ENCODE measurements at regions not wholly inside any gene's neighbourhood (a gene's known extent, or its start where the extent isn't known, plus 50 kb on each side); places are given as distances from the start of the nearest gene placed in this dataset.
A peak's percentile ranks its signal among the peaks of the same experiment; 100 is the strongest.

DNA sequence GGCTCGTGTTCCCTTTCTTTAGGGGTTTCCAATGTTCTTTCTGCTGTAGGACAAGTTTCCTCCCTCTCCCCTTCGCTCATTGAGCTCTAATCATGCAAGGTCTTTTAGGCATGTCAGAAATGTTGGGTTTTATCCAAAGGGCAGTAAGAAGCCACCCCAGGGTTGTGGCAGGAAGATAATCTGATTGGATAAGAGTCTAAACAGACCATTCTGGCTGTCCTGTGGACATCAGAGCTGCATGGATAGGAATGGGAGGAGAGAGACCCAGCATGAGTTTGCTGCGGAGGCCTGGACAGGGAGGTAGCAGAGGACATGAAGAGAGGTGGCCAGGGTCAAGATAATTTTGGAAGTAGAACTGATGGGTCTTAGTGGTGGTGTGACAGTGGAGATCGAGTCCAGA, 88.2 kb downstream of the ACKR3 start:
- POLR2A ChIA-PET, result no interaction called here
- DNase-seq (ENCODE audit: unreplicated experiment), result no peak
- CTCF ChIA-PET, result interaction anchor here (0.6 to 0.9 kb wide), 2 partner anchors 144 to 156 kb away, joined by 3 to 4 read pairs; no protein-coding TSS in a partner anchor
- Mint-ChIP-seq H3K36me3 (ENCODE audit: insufficient read depth, unreplicated experiment) (no peaks in the 10 kb centered on the region), H3K27ac (ENCODE audit: low read depth, unreplicated experiment) (no peak overlapping the region), H3K4me1 (ENCODE audit: insufficient read depth, unreplicated experiment) (peaks cover 18% of the 10 kb centered on the region), H3K9me3 (ENCODE audit: unreplicated experiment) (no peaks in the 10 kb centered on the region), H3K4me3 (ENCODE audit: unreplicated experiment) (no peak overlapping the region), H3K27me3 (ENCODE audit: insufficient read depth, unreplicated experiment) (no peaks in the 10 kb centered on the region)
- TF ChIP-seq CTCF (IDR thresholded peaks at IDR 0.05; ENCODE audit: unreplicated experiment), result no peak
- intact Hi-C loops (cut with micrococcal nuclease), result no loop called here
- no TSS peak for BruUV-seq (replicated peaks)

DNA sequence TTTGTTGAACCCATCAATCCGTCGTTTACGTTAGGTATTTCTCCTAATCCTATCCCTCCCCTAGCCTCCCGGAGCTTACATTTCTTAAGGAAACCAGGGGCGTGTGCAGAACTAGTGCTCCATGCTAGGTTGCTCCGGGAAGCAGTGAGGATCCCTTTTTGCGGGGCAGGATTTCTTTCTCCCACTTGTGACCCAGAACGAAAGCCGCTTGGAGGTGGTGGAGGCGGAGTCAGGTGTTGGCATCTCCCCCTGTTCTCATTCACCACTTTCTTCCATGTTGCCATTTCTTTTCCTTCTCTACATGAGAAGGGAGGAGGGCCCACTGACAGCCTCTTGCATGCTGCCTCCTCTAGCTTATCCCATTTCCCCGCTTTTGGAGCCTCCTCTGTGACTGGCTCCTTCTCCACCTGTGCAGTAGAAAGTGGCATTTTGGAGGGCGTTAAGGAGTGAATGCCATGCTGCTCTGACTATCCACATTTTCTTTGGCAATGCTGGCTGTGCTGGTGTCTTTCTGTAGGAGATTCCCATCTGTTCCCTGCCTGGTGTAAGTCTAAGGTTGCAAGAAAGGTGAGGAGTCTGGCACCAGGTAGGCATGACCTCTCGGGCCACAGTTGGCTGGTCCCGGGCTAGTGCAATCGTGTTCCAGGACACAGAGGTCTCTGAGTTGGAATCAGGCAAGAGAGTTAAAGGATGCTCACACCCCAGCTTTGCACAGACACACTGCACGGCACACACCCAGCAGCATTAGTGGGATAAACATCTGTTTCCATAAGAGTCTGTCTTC, 89.5 kb downstream of the ACKR3 start:
- Mint-ChIP-seq H3K36me3 (ENCODE audit: insufficient read depth, unreplicated experiment) (no peaks in the 10 kb centered on the region), H3K4me3 (ENCODE audit: unreplicated experiment) (no peak overlapping the region), H3K9me3 (ENCODE audit: unreplicated experiment) (no peaks in the 10 kb centered on the region), H3K27me3 (ENCODE audit: insufficient read depth, unreplicated experiment) (no peaks in the 10 kb centered on the region), H3K4me1 (ENCODE audit: insufficient read depth, unreplicated experiment) (peaks cover 31% of the 10 kb centered on the region), H3K27ac (ENCODE audit: low read depth, unreplicated experiment) (no peak overlapping the region)
- ChIA-PET POLR2A (interaction anchor here (2.5 kb wide), 1 partner anchor 16 kb away, joined by 8 read pairs; no protein-coding TSS in a partner anchor), CTCF (interaction anchor here (0.9 kb wide), 1 partner anchor 146 kb away, joined by 4 read pairs; no protein-coding TSS in a partner anchor)
- TF ChIP-seq CTCF (IDR thresholded peaks at IDR 0.05; ENCODE audit: unreplicated experiment), result no peak
- DNase-seq (ENCODE audit: unreplicated experiment), result no peak
- no TSS peak for BruUV-seq (replicated peaks)
- intact Hi-C loops (cut with micrococcal nuclease), result no loop called here

GRCh38 chr2:236659758-236660150, 90.1 kb downstream of the ACKR3 start:
- ChIA-PET CTCF (interaction anchor here (1.1 kb wide), 1 partner anchor 22 kb away, joined by 3 read pairs; no protein-coding TSS in a partner anchor), POLR2A (interaction anchor here (2.5 kb wide), 1 partner anchor 17 kb away, joined by 8 read pairs; no protein-coding TSS in a partner anchor)
- Mint-ChIP-seq H3K4me3 (ENCODE audit: unreplicated experiment) (no peak overlapping the region), H3K4me1 (ENCODE audit: insufficient read depth, unreplicated experiment) (peaks cover 33% of the 10 kb centered on the region), H3K27me3 (ENCODE audit: insufficient read depth, unreplicated experiment) (no peaks in the 10 kb centered on the region), H3K9me3 (ENCODE audit: unreplicated experiment) (no peaks in the 10 kb centered on the region), H3K36me3 (ENCODE audit: insufficient read depth, unreplicated experiment) (no peaks in the 10 kb centered on the region), H3K27ac (ENCODE audit: low read depth, unreplicated experiment) (no peak overlapping the region)
- peak; percentile 28 for DNase-seq (ENCODE audit: unreplicated experiment)
- no peak for TF ChIP-seq CTCF (IDR thresholded peaks at IDR 0.05; ENCODE audit: unreplicated experiment)
- BruUV-seq (replicated peaks), result no TSS peak
- intact Hi-C loops (cut with micrococcal nuclease), result no loop called here

- intact Hi-C loops (cut with micrococcal nuclease), result no loop called here
- Mint-ChIP-seq H3K27ac (ENCODE audit: low read depth, unreplicated experiment) (peak overlapping the region; percentile 35), H3K9me3 (ENCODE audit: unreplicated experiment) (peaks cover 2% of the 10 kb centered on the region), H3K4me3 (ENCODE audit: unreplicated experiment) (no peak overlapping the region), H3K4me1 (ENCODE audit: insufficient read depth, unreplicated experiment) (peaks cover 37% of the 10 kb centered on the region), H3K36me3 (ENCODE audit: insufficient read depth, unreplicated experiment) (no peaks in the 10 kb centered on the region), H3K27me3 (ENCODE audit: insufficient read depth, unreplicated experiment) (no peaks in the 10 kb centered on the region)
- ChIA-PET CTCF (interaction anchor here (0.7 to 1.1 kb wide), 3 partner anchors 23 to 1916 kb away, joined by 3 read pairs; no protein-coding TSS in a partner anchor), POLR2A (interaction anchor here (0.6 to 2.5 kb wide), 6 partner anchors 16 to 87 kb away, joined by 3 to 8 read pairs (median 3); no protein-coding TSS in a partner anchor)
- BruUV-seq (replicated peaks), result no TSS peak
- no peak for TF ChIP-seq CTCF (IDR thresholded peaks at IDR 0.05; ENCODE audit: unreplicated experiment)
- peak; percentile 70 for DNase-seq (ENCODE audit: unreplicated experiment)
Measured at GRCh38 chr2:236661061-236661761, 91.6 kb downstream of the ACKR3 start.

All from MCF 10A (cell line).